HepG2 (cell line): ENCODE measurements at regions not wholly inside any gene's neighbourhood (a gene's known extent, or its start where the extent isn't known, plus 50 kb on each side); places are given as distances from the start of the nearest gene placed in this dataset.

Source experiments
- ARID2 ChIP-seq: sonication (generic); formaldehyde crosslinking; IDR thresholded peaks from 2 replicates; pipeline ENCODE4 v1.8.1; 2022; ENCODE audit warnings: mild to moderate bottlenecking, missing genetic modification reagents, borderline replicate concordance
- CTCF ChIP-seq: sonication (generic); formaldehyde crosslinking; IDR thresholded peaks from 2 replicates; pipeline ENCODE4 v1.5.0; 2020; ENCODE audit warnings: mild to moderate bottlenecking, missing genetic modification reagents, moderate library complexity
- JUN ChIP-seq: sonication (generic); formaldehyde crosslinking; IDR thresholded peaks from 2 replicates; pipeline ENCODE4 v1.4.0; 2020; ENCODE audit warnings: mild to moderate bottlenecking, missing genetic modification reagents
- RNF2 ChIP-seq: fragments of 450-650 bp; conservative IDR thresholded peaks from 2 replicates; pipeline ENCODE4 v1.6.1; 2016; ENCODE audit warnings: low read depth
- ZNF766 ChIP-seq: sonication (generic); formaldehyde crosslinking; IDR thresholded peaks from 2 replicates; pipeline ENCODE4 v1.5.0; 2020; ENCODE audit warnings: missing genetic modification reagents, borderline replicate concordance
- TF ChIP-seq, protein P1 (sequence below): sonication (generic); formaldehyde crosslinking; IDR thresholded peaks from 2 replicates; pipeline ENCODE4 v1.5.0; 2020; ENCODE audit warnings: missing genetic modification reagents

DNA sequence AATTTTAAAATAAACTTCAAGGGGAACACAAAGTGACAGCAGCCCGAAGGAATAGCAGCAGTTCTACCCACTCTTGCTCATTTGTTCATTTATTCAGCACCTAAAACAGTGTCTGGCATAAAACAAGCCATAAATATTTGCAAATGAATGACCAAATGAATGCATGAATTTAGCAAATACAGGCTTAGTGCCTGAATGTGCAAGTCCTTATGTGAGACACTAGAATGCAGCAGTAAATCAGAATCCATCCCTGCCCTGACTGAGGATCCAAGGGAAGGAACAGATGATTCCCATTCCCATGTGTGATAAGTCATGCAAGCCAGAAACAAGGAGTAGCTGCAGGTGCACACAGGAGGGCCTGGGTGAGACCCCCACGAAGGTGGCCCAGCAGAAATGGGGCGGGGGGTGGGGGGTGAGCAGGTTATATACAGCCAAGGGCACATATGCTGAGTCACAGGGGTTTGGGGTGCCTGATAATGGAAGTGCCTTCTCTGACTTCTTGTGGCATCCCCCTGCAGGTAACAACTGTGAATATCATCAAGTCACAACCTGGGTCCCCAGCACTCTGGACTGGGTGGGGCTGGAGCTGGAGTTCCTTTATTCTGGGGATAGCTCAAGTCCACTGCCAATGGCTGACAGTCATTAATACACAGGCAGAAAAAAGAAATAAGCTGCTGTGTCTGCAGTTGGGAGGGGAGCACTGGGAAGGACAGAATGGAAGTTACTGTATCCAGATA is 311.9 kb downstream of the TXNL1 start:
- TF ChIP-seq, protein P1, sequence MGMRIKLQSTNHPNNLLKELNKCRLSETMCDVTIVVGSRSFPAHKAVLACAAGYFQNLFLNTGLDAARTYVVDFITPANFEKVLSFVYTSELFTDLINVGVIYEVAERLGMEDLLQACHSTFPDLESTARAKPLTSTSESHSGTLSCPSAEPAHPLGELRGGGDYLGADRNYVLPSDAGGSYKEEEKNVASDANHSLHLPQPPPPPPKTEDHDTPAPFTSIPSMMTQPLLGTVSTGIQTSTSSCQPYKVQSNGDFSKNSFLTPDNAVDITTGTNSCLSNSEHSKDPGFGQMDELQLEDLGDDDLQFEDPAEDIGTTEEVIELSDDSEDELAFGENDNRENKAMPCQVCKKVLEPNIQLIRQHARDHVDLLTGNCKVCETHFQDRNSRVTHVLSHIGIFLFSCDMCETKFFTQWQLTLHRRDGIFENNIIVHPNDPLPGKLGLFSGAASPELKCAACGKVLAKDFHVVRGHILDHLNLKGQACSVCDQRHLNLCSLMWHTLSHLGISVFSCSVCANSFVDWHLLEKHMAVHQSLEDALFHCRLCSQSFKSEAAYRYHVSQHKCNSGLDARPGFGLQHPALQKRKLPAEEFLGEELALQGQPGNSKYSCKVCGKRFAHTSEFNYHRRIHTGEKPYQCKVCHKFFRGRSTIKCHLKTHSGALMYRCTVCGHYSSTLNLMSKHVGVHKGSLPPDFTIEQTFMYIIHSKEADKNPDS (CRISPR knock-in tag), result no peak
- TF ChIP-seq ZNF766, result no peak
- TF ChIP-seq RNF2, result no peak
- TF ChIP-seq JUN, result no peak
- TF ChIP-seq ARID2 (CRISPR knock-in tag), result no peak
- no peak for TF ChIP-seq CTCF (CRISPR knock-in tag)
